Prostate gland (tissue), 2 donors: ENCODE measurements at regions not wholly inside any gene's neighbourhood (a gene's known extent, or its start where the extent isn't known, plus 50 kb on each side); places are given as distances from the start of the nearest gene placed in this dataset.

Experiments
- CTCF ChIP-seq, 4 experiments: fragments of 200-600 bp in 2 of 4; fragments of 450-650 bp in 2 of 4; sonication (generic) in 2 of 4; IDR thresholded peaks; 1 replicate in 3 of 4; 2 replicates in 1 of 4; pipeline ENCODE4 v1.5.1; 2016 to 2019; ENCODE audit warnings: antibody characterized with exemption in 4 of 4, mild to moderate bottlenecking in 2 of 4, moderate library complexity in 2 of 4
- POLR2A ChIP-seq: fragments of 450-650 bp; IDR thresholded peaks from one replicate; pipeline ENCODE4 v1.6.1; 2016; ENCODE audit warnings: antibody characterized with exemption, mild to moderate bottlenecking
- POLR2AphosphoS5 ChIP-seq: sonication (generic); formaldehyde crosslinking; IDR thresholded peaks from one replicate; pipeline ENCODE4 v1.6.1; 2017; ENCODE audit warnings: antibody characterized with exemption

- TF ChIP-seq CTCF (IDR thresholded peaks at IDR 0.05) (no peak), POLR2AphosphoS5 (no peak), POLR2A (no peak)
Observed at GRCh38 chr10:27388761-27389399, 115.2 kb upstream of the RAB18 start.
